Uterus (tissue), 2 donors: ENCODE measurements at regions not wholly inside any gene's neighbourhood (a gene's known extent, or its start where the extent isn't known, plus 50 kb on each side); places are given as distances from the start of the nearest gene placed in this dataset.

Source experiments
- CTCF ChIP-seq, 4 experiments: fragments of 200-600 bp in 2 of 4; fragments of 450-650 bp in 2 of 4; sonication (generic) in 2 of 4; IDR thresholded peaks; one replicate each; pipeline ENCODE4 v1.5.1; 2016 to 2019; ENCODE audit warnings: antibody characterized with exemption in 4 of 4, mild to moderate bottlenecking in 2 of 4, moderate library complexity in 1 of 4
- POLR2A ChIP-seq, 2 donors: fragments of 450-650 bp; IDR thresholded peaks; one replicate each; pipeline ENCODE4 v1.6.1; 2016; ENCODE audit warnings: antibody characterized with exemption in 2 of 2, mild to moderate bottlenecking in 1 of 2, moderate library complexity in 1 of 2

GRCh38 chr7:69445541-69445940 lies 152.7 kb upstream of the AUTS2 start:
- TF ChIP-seq CTCF (IDR thresholded peaks at IDR 0.05) (no peak), POLR2A (IDR thresholded peaks at IDR 0.05) (no peak)
